ENCODE measurements at regions not wholly inside any gene's neighbourhood (a gene's known extent, or its start where the extent isn't known, plus 50 kb on each side); places are given as distances from the start of the nearest gene placed in this dataset.
"Not testable (repeated sequence)": the region's sequence is repeated elsewhere in the genome, so short reads cannot be mapped to it uniquely, and the experiment has no call there.

DNA sequence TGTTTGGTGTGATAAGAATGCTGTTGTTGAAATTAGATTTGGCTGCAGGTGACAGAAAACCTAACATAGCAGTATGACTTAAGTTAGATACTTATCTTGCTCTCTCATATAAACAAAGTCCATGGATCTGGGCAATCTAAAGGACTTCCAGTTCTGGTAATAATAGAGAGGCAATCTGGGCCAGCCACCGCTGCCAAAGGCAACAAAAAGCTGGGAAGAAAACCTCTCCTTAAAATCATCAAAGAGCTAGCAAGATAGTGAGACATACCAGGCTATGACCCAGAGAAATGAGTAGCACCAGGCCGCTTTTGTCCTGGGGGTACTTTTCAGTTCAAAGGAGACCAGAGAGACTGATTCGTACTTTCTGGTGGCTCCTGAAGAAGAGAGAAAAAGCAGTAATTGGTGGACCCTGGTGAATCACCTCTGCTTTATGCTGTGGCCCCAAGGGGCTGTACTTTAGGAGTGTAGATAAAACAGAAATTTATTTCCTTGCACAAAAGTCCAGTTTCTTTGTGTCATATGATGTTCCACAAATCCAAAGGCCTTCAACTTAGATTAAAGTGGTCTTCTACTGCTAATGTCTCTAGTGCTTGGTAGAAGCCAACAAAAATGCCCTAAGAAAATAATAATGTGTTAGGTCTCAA is 125.4 kb downstream of the TBX19 start:
- CTCF ChIA-PET, result interaction anchor here (0.7 kb wide), 1 partner anchor 26 kb away, joined by 3 read pairs; no protein-coding TSS in a partner anchor
- H3K4me1 Mint-ChIP-seq, result peaks cover 43% of the 10 kb centered on the region
- peaks cover 3% of the 10 kb centered on the region for H3K27me3 Mint-ChIP-seq
- no peak overlapping the region for H3K4me3 Mint-ChIP-seq
- peaks cover 9% of the 10 kb centered on the region for H3K9me3 Mint-ChIP-seq
- peaks cover 4% of the 10 kb centered on the region for H3K36me3 Mint-ChIP-seq
- no peak overlapping the region for H3K27ac Mint-ChIP-seq
- no peak for DNase-seq

- Mint-ChIP-seq H3K4me1 (peaks cover 19% of the 10 kb centered on the region), H3K36me3 (no peaks in the 10 kb centered on the region), H3K4me3 (no peak overlapping the region), H3K27ac (no peak overlapping the region), H3K9me3 (peaks cover 4% of the 10 kb centered on the region), H3K27me3 (peaks cover 14% of the 10 kb centered on the region)
- CTCF ChIA-PET, result no interaction called here
- no peak for DNase-seq
Measured at GRCh38 chr1:168403140-168403539, 122.5 kb downstream of the TBX19 start.

DNA sequence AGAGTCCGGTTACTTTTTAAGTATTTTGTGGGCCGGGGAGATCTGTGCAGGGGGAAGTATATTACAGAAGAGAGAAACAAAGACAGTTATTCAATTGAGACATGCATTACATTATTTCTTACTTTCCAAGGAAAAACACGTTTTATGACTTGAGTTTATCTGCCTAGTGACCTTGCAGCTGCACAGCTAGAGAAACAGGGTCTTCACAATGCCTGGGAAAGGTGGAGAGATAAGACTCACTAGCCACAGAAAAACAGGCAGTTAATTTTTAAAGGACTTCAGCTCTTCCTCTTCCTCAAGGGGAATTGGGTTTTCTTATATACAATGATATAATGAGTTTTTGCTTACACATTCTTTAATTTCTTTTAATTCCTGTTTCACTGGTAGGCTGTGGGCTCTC is 121.8 kb downstream of the TBX19 start:
- not testable (repeated sequence) for H3K9me3 Mint-ChIP-seq, H3K27ac Mint-ChIP-seq, H3K4me3 Mint-ChIP-seq, DNase-seq, H3K36me3 Mint-ChIP-seq
- CTCF ChIA-PET, result interaction anchor here (0.6 to 1.9 kb wide), 2 partner anchors 60 to 247 kb away, joined by 3 to 10 read pairs; no protein-coding TSS in a partner anchor
- peaks cover 17% of the 10 kb centered on the region for H3K27me3 Mint-ChIP-seq
- peaks cover 12% of the 10 kb centered on the region for H3K4me1 Mint-ChIP-seq

DNA sequence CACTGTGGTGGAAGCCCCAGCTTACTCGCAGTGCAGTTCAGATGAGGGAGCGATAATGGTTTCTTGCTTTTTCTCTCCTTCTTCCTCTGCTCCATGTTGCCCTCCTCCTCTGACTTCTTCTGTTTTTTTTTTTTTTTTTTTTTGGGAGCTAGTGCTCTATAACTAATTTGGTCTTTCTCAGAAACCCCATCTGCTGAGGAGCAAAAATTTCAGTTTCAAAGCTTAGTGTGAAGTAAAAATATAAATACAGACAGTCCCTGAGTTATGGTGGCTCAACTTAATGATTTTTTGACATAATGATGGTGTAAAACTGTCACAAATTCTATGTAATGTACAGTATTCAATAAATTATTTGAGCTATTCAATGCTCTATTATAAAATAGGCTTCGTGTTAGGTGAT is 120.7 kb downstream of the TBX19 start:
- peaks cover 23% of the 10 kb centered on the region for H3K27me3 Mint-ChIP-seq
- H3K36me3 Mint-ChIP-seq, result no peaks in the 10 kb centered on the region
- H3K4me3 Mint-ChIP-seq, result no peak overlapping the region
- H3K27ac Mint-ChIP-seq, result no peak overlapping the region
- H3K4me1 Mint-ChIP-seq, result peaks cover 4% of the 10 kb centered on the region
- CTCF ChIA-PET, result interaction anchor here (1.3 to 1.9 kb wide), 2 partner anchors 38 to 59 kb away, joined by 6 to 10 read pairs; no protein-coding TSS in a partner anchor
- no peak for DNase-seq
- no peaks in the 10 kb centered on the region for H3K9me3 Mint-ChIP-seq

DNA sequence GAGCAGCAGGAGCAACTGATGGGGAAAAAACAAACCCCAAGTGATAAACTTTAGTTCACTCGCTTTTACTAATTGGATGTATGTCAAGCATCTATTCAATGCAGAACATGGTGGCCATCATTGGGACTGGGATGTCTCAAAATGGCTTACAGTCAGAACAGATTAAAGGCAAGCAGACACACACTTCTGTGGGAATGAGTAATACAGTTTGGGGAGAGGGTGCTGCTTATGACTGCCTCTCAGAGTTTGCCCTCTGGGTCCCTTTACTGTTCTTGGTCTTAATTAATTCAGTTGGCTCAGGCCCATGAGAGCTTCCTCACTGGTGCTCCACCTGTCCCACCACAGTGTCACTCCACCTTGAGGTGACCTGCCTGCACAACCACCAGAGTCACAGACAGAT is 119.5 kb downstream of the TBX19 start:
- H3K4me1 Mint-ChIP-seq, result peaks cover 4% of the 10 kb centered on the region

DNA sequence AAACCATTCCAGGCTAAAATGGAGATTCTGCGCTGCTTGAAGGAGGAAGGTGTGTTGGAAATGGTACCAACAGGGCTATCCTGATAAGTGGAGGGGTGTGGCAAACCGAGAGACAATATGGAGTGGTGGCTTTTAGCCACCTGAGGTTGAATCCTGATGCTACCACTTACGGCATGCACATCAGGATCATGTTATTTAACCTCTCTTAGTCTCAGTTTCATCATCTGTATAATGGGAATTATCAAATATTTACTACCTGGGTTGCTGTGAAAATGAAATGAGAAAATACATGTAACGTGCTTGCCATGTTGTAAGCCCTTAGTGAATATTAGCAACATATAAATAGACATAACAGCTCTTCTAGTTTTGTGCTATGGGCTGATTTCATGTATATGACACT is 117.1 kb downstream of the TBX19 start:
- Mint-ChIP-seq H3K9me3 (no peaks in the 10 kb centered on the region), H3K27ac (no peak overlapping the region), H3K4me3 (no peak overlapping the region), H3K4me1 (peaks cover 4% of the 10 kb centered on the region), H3K27me3 (peaks cover 36% of the 10 kb centered on the region), H3K36me3 (no peaks in the 10 kb centered on the region)
- CTCF ChIA-PET, result interaction anchor here (1.5 kb wide), 1 partner anchor 32 kb away, joined by 3 read pairs; no protein-coding TSS in a partner anchor
- DNase-seq, result no peak

More for the DNA sequence above, 119.5 kb downstream of the TBX19 start:
- H3K27me3 Mint-ChIP-seq, result peaks cover 23% of the 10 kb centered on the region
- DNase-seq, result no peak
- H3K27ac Mint-ChIP-seq, result no peak overlapping the region
- H3K36me3 Mint-ChIP-seq, result no peaks in the 10 kb centered on the region
- H3K9me3 Mint-ChIP-seq, result no peaks in the 10 kb centered on the region
- CTCF ChIA-PET, result no interaction called here
- no peak overlapping the region for H3K4me3 Mint-ChIP-seq

DNA sequence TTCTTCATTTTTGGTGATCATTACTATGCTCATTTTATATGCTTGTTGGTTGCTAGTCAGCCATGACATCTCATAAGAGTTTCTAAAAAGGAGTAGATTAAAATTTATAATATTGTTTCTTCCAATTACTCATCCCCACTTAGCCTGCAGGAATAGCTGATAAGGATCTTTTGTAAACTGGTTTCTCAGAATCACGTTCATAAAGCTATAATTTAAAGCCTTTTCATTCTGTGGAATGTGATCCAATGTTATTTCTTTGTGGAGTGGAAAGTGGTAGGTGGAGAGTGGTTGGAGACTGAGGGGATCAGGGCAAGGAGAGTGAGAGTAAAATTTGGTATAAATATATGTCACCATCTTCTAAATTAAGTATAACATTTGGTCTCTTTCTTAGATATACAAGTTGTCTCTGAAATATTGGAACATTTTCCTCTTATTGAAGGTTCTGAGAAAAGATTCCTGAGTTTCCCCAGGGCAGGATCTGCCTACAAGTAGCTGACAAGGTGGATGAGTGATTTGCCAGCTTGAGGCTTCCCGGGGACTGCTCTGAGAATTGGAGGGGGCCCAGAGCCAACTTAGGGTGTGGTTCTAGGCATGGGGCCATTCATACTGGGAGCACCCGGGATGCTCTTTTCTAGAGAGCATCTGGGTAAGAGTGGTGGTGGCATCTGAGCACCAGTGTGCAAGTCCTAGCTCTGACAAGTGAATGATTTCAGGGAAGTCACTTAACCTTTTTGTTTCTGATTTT is 116.4 kb downstream of the TBX19 start:
- no peaks in the 10 kb centered on the region for H3K36me3 Mint-ChIP-seq
- CTCF ChIA-PET, result no interaction called here
- DNase-seq, result no peak
- H3K4me3 Mint-ChIP-seq, result no peak overlapping the region
- H3K9me3 Mint-ChIP-seq, result no peaks in the 10 kb centered on the region
- peaks cover 4% of the 10 kb centered on the region for H3K4me1 Mint-ChIP-seq
- H3K27me3 Mint-ChIP-seq, result peaks cover 42% of the 10 kb centered on the region
- no peak overlapping the region for H3K27ac Mint-ChIP-seq

- H3K27me3 Mint-ChIP-seq, result peaks cover 44% of the 10 kb centered on the region
- no peak overlapping the region for H3K27ac Mint-ChIP-seq
- CTCF ChIA-PET, result no interaction called here
- no peaks in the 10 kb centered on the region for H3K9me3 Mint-ChIP-seq
- DNase-seq, result no peak
- no peak overlapping the region for H3K4me3 Mint-ChIP-seq
- H3K4me1 Mint-ChIP-seq, result peaks cover 4% of the 10 kb centered on the region
- H3K36me3 Mint-ChIP-seq, result no peaks in the 10 kb centered on the region
Measured at GRCh38 chr1:168396508-168396907, 115.8 kb downstream of the TBX19 start.

DNA sequence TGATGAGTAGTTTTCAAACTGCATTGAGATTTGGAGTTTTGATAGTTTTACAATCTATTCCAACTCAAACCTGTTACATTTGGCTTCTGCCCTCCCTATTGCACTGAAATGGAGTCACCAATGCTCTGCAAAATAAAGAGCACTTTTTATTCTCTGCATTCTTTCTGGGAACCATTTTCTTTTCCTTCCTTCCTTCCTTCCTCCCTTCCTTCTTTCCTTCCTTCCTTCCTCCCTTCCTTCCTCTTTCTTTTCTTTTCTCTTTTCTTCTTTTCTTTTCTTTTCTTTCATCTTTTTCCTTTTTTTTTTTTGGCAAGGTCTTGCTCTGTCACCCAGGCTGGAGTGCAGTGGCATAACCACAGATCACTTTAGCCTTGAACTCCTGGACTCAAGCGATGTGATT is 114.2 kb downstream of the TBX19 start:
- no peak overlapping the region for H3K4me3 Mint-ChIP-seq
- peaks cover 4% of the 10 kb centered on the region for H3K4me1 Mint-ChIP-seq
- H3K27me3 Mint-ChIP-seq, result peaks cover 37% of the 10 kb centered on the region
- no peaks in the 10 kb centered on the region for H3K36me3 Mint-ChIP-seq
- no peaks in the 10 kb centered on the region for H3K9me3 Mint-ChIP-seq
- DNase-seq, result no peak
- H3K27ac Mint-ChIP-seq, result no peak overlapping the region
- CTCF ChIA-PET, result no interaction called here

- no peak for DNase-seq
- no peak overlapping the region for H3K4me3 Mint-ChIP-seq
- no peaks in the 10 kb centered on the region for H3K4me1 Mint-ChIP-seq
- H3K9me3 Mint-ChIP-seq, result no peaks in the 10 kb centered on the region
- H3K36me3 Mint-ChIP-seq, result no peaks in the 10 kb centered on the region
- CTCF ChIA-PET, result interaction anchor here (1.3 kb wide), 1 partner anchor 51 kb away, joined by 5 read pairs; no protein-coding TSS in a partner anchor
- H3K27ac Mint-ChIP-seq, result no peak overlapping the region
- peaks cover 41% of the 10 kb centered on the region for H3K27me3 Mint-ChIP-seq
Measured at GRCh38 chr1:168392958-168393549, 112.4 kb downstream of the TBX19 start.

DNA sequence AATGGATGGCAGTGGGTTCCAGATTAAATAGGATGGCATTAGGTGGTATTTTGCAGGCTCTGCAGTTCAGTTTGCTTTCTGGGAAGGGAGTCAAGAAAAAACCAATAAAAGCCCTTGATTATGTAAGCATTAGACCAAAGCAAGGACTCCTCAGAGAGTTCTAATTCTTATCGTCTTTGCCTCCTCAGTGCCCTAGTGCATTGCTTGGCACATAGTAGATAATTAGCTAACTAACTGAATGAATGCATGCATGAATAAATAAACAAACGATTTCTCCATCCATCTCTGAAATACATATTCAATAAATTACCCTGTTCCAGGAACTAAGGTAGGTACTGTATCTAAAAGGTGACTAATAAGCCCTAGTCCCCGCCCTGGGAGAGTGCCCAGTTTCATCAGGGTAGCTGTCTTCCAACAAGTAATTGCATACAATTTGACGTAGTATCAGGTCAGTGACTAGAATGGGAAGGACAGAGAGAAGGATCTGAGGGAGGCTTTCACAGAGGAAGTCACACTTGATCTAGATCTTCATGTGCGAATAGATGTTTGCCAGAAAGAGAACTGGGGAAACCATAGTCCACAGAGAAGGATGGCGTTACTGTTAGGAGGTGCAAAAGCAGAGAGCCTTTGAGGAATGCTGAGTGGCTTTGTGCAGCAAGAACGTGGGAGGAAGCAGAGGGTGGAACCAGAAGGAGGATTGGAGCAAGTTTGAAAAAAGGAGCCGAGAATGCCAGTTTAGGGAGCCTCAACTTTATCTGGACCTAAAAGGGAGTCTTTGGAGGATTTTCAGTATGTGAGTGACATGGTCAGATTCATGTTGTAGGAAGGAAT is 111.4 kb downstream of the TBX19 start:
- Mint-ChIP-seq H3K4me3 (no peak overlapping the region), H3K36me3 (no peaks in the 10 kb centered on the region), H3K27ac (no peak overlapping the region), H3K4me1 (peaks cover 10% of the 10 kb centered on the region), H3K9me3 (no peaks in the 10 kb centered on the region), H3K27me3 (peaks cover 42% of the 10 kb centered on the region)
- CTCF ChIA-PET, result interaction anchor here (1.0 to 1.3 kb wide), 2 partner anchors 11 to 50 kb away, joined by 4 to 5 read pairs; no protein-coding TSS in a partner anchor
- no peak for DNase-seq

DNA sequence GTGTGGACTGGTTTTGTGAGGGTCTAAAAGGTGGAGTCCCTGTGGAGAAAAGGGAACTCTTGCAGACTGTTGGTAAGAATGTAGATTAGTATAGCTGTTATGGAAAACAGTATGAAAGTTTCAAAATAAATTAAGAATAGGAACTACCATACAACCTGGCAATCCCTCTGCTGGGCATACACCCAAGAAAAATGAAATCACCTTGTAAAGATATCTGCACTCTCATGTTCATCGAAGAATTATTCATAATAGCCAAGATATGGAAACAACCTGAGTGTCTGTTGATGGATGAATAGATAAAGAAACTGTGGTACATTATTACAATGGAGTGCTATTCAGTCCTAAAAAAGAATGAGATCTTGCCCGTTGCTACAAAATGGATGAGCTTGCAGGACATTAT is 109.6 kb downstream of the TBX19 start:
- no peak overlapping the region for H3K4me3 Mint-ChIP-seq
- H3K36me3 Mint-ChIP-seq, result no peaks in the 10 kb centered on the region
- H3K4me1 Mint-ChIP-seq, result peaks cover 14% of the 10 kb centered on the region
- no peak overlapping the region for H3K27ac Mint-ChIP-seq
- no peaks in the 10 kb centered on the region for H3K9me3 Mint-ChIP-seq
- CTCF ChIA-PET, result no interaction called here
- DNase-seq, result no peak
- peaks cover 47% of the 10 kb centered on the region for H3K27me3 Mint-ChIP-seq

DNA sequence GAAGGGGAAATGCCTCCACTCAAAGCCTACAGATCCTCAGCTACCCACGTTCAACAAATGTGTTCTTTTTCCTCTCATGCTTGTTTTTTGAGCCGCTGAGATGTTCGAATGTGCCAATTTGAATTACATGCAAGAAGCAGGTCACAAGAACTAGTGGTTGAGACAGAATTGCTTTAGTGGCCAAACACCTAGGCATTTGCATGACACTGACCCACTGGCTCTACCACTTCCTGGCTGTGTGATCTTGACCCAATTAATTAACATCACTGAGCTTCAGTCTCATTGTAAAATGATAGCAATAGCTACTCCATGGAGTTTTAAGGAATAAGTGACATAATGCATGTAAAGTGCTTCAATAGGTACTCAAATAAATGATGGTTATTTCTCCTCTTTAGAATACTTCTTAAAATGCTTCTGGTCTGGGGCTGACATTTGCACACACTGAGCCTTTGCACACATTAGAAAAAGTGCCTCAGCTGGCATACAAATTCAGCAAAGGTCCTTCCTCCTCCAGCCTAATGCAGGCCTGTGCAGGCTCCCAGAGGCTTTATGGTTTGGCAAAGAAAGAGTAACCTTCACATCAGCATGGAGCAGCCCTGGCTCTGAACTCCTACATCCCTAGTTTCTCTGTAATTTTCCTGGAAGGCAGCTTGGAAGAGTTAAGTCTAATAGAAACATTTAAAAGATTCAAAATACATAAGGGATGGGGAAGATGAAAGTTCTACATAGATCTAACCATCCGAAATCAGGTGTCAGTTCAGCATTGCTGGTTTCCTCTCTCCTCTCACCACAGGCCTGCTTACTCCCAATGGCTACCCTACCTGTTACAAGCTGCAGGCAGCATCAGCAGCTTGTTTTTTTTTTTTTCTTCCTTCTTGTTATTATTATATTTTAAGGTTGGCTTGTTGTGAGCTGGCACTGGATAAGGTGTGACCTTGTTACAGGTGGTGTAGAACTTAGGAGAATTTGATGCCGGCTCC is 107.4 kb downstream of the TBX19 start:
- CTCF ChIA-PET, result interaction anchor here (1.0 to 2.6 kb wide), 3 partner anchors 42 to 45 kb away, joined by 3 to 7 read pairs (median 4); no protein-coding TSS in a partner anchor
- H3K9me3 Mint-ChIP-seq, result no peaks in the 10 kb centered on the region
- peaks cover 34% of the 10 kb centered on the region for H3K27me3 Mint-ChIP-seq
- peaks cover 14% of the 10 kb centered on the region for H3K4me1 Mint-ChIP-seq
- H3K4me3 Mint-ChIP-seq, result no peak overlapping the region
- no peak overlapping the region for H3K27ac Mint-ChIP-seq
- no peaks in the 10 kb centered on the region for H3K36me3 Mint-ChIP-seq
- DNase-seq, result no peak
